B cell (primary cell): ENCODE measurements at regions not wholly inside any gene's neighbourhood (a gene's known extent, or its start where the extent isn't known, plus 50 kb on each side); places are given as distances from the start of the nearest gene placed in this dataset.

Experiments
- CTCF ChIP-seq: fragments of 200-600 bp; IDR thresholded peaks from one replicate; pipeline ENCODE4 v1.8.0; 2022; ENCODE audit warnings: antibody characterized with exemption, mild to moderate bottlenecking
- EZH2 ChIP-seq: IDR thresholded peaks from 2 replicates; pipeline ENCODE4 v1.6.1; 2012; ENCODE audit warnings: borderline replicate concordance, low read depth, mild to moderate bottlenecking, moderate library complexity, low read length; ENCODE audit not compliant: insufficient read depth, poor library complexity, severe bottlenecking

DNA sequence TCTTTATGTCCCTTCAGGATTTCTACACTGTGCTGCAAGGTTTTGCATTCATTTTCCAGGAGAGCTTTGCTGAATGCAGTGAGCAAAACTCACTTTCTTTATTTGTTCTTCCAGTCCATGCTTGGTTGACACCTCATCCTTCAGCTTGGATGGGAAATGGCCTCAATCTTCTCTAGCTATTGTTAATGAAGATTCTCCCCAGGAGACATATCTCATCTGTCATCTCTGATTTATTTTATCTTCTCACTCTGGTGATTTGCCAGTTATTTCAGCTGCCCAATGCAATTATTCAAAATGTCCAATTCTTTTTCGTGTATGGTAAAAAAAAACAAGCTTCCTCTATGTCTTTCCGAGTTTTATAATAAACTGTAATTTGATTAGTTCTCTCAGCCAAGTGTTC, 77.9 kb upstream of the PAK5 start:
- TF ChIP-seq CTCF: no peak
- TF ChIP-seq EZH2: no peak
